ENCODE measurements at regions not wholly inside any gene's neighbourhood (a gene's known extent, or its start where the extent isn't known, plus 50 kb on each side); places are given as distances from the start of the nearest gene placed in this dataset.

DNA sequence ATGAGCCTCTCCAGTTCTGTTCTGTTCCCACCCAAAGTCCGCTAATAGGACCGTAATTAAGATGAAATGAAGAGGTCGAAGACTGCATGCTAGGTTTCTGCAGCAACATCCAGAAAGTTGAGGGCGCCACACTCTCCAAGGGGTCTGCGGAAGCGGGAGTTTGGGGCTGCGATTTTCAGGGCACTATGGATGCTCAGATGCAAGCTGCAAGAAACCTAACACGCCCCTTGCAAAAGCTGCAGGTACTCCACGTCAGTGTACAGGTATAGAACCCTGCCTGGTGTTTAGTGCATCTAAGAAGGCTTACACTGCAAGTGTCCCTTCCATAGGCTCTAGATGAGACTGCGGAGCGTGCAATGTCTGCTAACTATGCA is 61.4 kb downstream of the RHOXF2B start:
- no peaks in the 10 kb centered on the region for H3K36me3 ChIP-seq (ENCODE audit: control insufficient read depth in 2 of 2, insufficient read depth in 1 of 2, low read length in 2 of 2)
- no peak overlapping the region; the same call in 1 of the 2 replicates for H3K27ac ChIP-seq (ENCODE audit: extremely low read depth, low read depth, low read length)
- TF ChIP-seq ZSCAN30 (tag by site-specific recombination; IDR thresholded peaks at IDR 0.05) (no peak), ZNF514 (tag by site-specific recombination; IDR thresholded peaks at IDR 0.05) (no peak), BCL11A (tag by site-specific recombination; IDR thresholded peaks at IDR 0.05; ENCODE audit: low read depth) (no peak), ZNF24 (tag by site-specific recombination; IDR thresholded peaks at IDR 0.05) (no peak), ZNF621 (tag by site-specific recombination; IDR thresholded peaks at IDR 0.05) (no peak), ZNF558 (tag by site-specific recombination; IDR thresholded peaks at IDR 0.05) (no peak), SCRT2 (tag by site-specific recombination; IDR thresholded peaks at IDR 0.05) (no peak), HOXA7 (CRISPR knock-in tag; IDR thresholded peaks at IDR 0.05; ENCODE audit: borderline replicate concordance) (no peak), ZSCAN4 (tag by site-specific recombination; IDR thresholded peaks at IDR 0.05) (no peak), EGR2 (tag by site-specific recombination; IDR thresholded peaks at IDR 0.05; ENCODE audit: low read depth) (no peak), ZNF146 (tag by site-specific recombination; IDR thresholded peaks at IDR 0.05) (no peak), MZF1 (tag by site-specific recombination; IDR thresholded peaks at IDR 0.05; ENCODE audit: borderline replicate concordance) (no peak), ZFP41 (tag by site-specific recombination; IDR thresholded peaks at IDR 0.05; ENCODE audit: borderline replicate concordance) (no peak), GLIS2 (tag by site-specific recombination; IDR thresholded peaks at IDR 0.05) (no peak), ZNF426 (tag by site-specific recombination; IDR thresholded peaks at IDR 0.05) (no peak), ZNF140 (tag by site-specific recombination; IDR thresholded peaks at IDR 0.05) (no peak)
- TF ChIP-seq, protein P1, sequence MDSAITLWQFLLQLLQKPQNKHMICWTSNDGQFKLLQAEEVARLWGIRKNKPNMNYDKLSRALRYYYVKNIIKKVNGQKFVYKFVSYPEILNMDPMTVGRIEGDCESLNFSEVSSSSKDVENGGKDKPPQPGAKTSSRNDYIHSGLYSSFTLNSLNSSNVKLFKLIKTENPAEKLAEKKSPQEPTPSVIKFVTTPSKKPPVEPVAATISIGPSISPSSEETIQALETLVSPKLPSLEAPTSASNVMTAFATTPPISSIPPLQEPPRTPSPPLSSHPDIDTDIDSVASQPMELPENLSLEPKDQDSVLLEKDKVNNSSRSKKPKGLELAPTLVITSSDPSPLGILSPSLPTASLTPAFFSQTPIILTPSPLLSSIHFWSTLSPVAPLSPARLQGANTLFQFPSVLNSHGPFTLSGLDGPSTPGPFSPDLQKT (IDR thresholded peaks at IDR 0.05; ENCODE audit: borderline replicate concordance, low read depth, low read length) = no peak
- TF ChIP-seq, protein P2, sequence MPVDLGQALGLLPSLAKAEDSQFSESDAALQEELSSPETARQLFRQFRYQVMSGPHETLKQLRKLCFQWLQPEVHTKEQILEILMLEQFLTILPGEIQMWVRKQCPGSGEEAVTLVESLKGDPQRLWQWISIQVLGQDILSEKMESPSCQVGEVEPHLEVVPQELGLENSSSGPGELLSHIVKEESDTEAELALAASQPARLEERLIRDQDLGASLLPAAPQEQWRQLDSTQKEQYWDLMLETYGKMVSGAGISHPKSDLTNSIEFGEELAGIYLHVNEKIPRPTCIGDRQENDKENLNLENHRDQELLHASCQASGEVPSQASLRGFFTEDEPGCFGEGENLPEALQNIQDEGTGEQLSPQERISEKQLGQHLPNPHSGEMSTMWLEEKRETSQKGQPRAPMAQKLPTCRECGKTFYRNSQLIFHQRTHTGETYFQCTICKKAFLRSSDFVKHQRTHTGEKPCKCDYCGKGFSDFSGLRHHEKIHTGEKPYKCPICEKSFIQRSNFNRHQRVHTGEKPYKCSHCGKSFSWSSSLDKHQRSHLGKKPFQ (tag by site-specific recombination; IDR thresholded peaks at IDR 0.05) = no peak
- TF ChIP-seq, protein P3, sequence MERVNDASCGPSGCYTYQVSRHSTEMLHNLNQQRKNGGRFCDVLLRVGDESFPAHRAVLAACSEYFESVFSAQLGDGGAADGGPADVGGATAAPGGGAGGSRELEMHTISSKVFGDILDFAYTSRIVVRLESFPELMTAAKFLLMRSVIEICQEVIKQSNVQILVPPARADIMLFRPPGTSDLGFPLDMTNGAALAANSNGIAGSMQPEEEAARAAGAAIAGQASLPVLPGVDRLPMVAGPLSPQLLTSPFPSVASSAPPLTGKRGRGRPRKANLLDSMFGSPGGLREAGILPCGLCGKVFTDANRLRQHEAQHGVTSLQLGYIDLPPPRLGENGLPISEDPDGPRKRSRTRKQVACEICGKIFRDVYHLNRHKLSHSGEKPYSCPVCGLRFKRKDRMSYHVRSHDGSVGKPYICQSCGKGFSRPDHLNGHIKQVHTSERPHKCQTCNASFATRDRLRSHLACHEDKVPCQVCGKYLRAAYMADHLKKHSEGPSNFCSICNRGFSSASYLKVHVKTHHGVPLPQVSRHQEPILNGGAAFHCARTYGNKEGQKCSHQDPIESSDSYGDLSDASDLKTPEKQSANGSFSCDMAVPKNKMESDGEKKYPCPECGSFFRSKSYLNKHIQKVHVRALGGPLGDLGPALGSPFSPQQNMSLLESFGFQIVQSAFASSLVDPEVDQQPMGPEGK (tag by site-specific recombination; IDR thresholded peaks at IDR 0.05) = no peak
- H3K9me3 ChIP-seq (ENCODE audit: control insufficient read depth, insufficient read depth, low read depth, low read length) = no peaks in the 10 kb centered on the region
- H3K4me1 ChIP-seq (ENCODE audit: control insufficient read depth, insufficient read depth, low read length) = no peaks in the 10 kb centered on the region
- CTCF ChIA-PET = interaction anchor here (0.7 kb wide), 1 partner anchor 274 kb away, joined by 3 read pairs; no protein-coding TSS in a partner anchor
- peak overlapping the region; percentile 35 for H3K4me3 ChIP-seq (ENCODE audit: low read depth, low read length)
- POLR2A ChIA-PET = no interaction called here

Measured in HEK293 (cell line).